ENCODE measurements at regions not wholly inside any gene's neighbourhood (a gene's known extent, or its start where the extent isn't known, plus 50 kb on each side); places are given as distances from the start of the nearest gene placed in this dataset.

GRCh38 chr11:41527530-41527929 is 68.1 kb upstream of the LRRC4C start:
- Histone ChIP-seq H3K79me2 (ENCODE audit: control insufficient read depth, insufficient read depth, low read length) (no peaks in the 10 kb centered on the region), H3K4me3 (replicated peaks in 1 of 4; ENCODE audit: control extremely low read depth in 1 of 4, insufficient read depth in 1 of 4, low read depth in 3 of 4, low read length in 4 of 4) (no peak overlapping the region), H3K4me1 (ENCODE audit: control insufficient read depth, extremely low read depth, insufficient read depth, low read length) (no peaks in the 10 kb centered on the region), H2AFZ (ENCODE audit: low read length) (no peak overlapping the region), H3K4me2 (ENCODE audit: extremely low read depth, insufficient read depth, low read length) (no peak overlapping the region), H3K27me3 (ENCODE audit: control insufficient read depth, insufficient read depth, low read length) (no peaks in the 10 kb centered on the region), H3K27ac (ENCODE audit: insufficient read depth, low read length) (no peak overlapping the region), H4K20me1 (ENCODE audit: control insufficient read depth, extremely low read depth, insufficient read depth, low read length) (no peaks in the 10 kb centered on the region), H3K36me3 (ENCODE audit: control insufficient read depth, insufficient read depth, low read length) (no peaks in the 10 kb centered on the region), H3K9ac (ENCODE audit: insufficient read depth, low read length) (no peak overlapping the region), H3K9me3 (ENCODE audit: control insufficient read depth, insufficient read depth, low read depth, low read length) (no peaks in the 10 kb centered on the region)
- DNase-seq (ENCODE audit: low read depth in 2 of 2), result no peak
- no peak for TF ChIP-seq EZH2 (IDR thresholded peaks at IDR 0.05; ENCODE audit: low read length, missing control alignments)
- no peak for TF ChIP-seq CTCF (conservative IDR thresholded peaks at IDR 0.05 in 1 of 2, IDR thresholded peaks at IDR 0.05 in 1 of 2; ENCODE audit: low read depth in 1 of 2, low read length in 2 of 2)

- DNase-seq (ENCODE audit: low read depth in 2 of 2), result no peak
- no peaks in the 10 kb centered on the region for H3K36me3 ChIP-seq (ENCODE audit: control insufficient read depth, insufficient read depth, low read length)
- no peak overlapping the region for H3K27ac ChIP-seq (ENCODE audit: insufficient read depth, low read length)
- H3K9ac ChIP-seq (ENCODE audit: insufficient read depth, low read length), result no peak overlapping the region
- H3K4me2 ChIP-seq (ENCODE audit: extremely low read depth, insufficient read depth, low read length), result no peak overlapping the region
- TF ChIP-seq EZH2 (IDR thresholded peaks at IDR 0.05; ENCODE audit: low read length, missing control alignments) (no peak), CTCF (conservative IDR thresholded peaks at IDR 0.05 in 1 of 2, IDR thresholded peaks at IDR 0.05 in 1 of 2; ENCODE audit: low read depth in 1 of 2, low read length in 2 of 2) (no peak)
- H4K20me1 ChIP-seq (ENCODE audit: control insufficient read depth, extremely low read depth, insufficient read depth, low read length), result no peaks in the 10 kb centered on the region
- no peak overlapping the region for H3K4me3 ChIP-seq (replicated peaks in 1 of 4; ENCODE audit: control extremely low read depth in 1 of 4, insufficient read depth in 1 of 4, low read depth in 3 of 4, low read length in 4 of 4)
- H3K79me2 ChIP-seq (ENCODE audit: control insufficient read depth, insufficient read depth, low read length), result no peaks in the 10 kb centered on the region
- H2AFZ ChIP-seq (ENCODE audit: low read length), result no peak overlapping the region
- H3K27me3 ChIP-seq (ENCODE audit: control insufficient read depth, insufficient read depth, low read length), result no peaks in the 10 kb centered on the region
- H3K9me3 ChIP-seq (ENCODE audit: control insufficient read depth, insufficient read depth, low read depth, low read length), result no peaks in the 10 kb centered on the region
- H3K4me1 ChIP-seq (ENCODE audit: control insufficient read depth, extremely low read depth, insufficient read depth, low read length), result no peaks in the 10 kb centered on the region
These were observed 73.0 kb upstream of the LRRC4C start for GRCh38 chr11:41532413-41532812.

- no peak overlapping the region for H3K4me2 ChIP-seq (ENCODE audit: extremely low read depth, insufficient read depth, low read length)
- DNase-seq (ENCODE audit: low read depth in 2 of 2), result no peak
These were observed 74.3 kb upstream of the LRRC4C start for GRCh38 chr11:41533761-41534160.

More at GRCh38 chr11:41533761-41534160, 74.3 kb upstream of the LRRC4C start:
- TF ChIP-seq CTCF (conservative IDR thresholded peaks at IDR 0.05 in 1 of 2, IDR thresholded peaks at IDR 0.05 in 1 of 2; ENCODE audit: low read depth in 1 of 2, low read length in 2 of 2), result no peak
- no peak for TF ChIP-seq EZH2 (IDR thresholded peaks at IDR 0.05; ENCODE audit: low read length, missing control alignments)
- Histone ChIP-seq H3K27me3 (ENCODE audit: control insufficient read depth, insufficient read depth, low read length) (no peaks in the 10 kb centered on the region), H3K79me2 (ENCODE audit: control insufficient read depth, insufficient read depth, low read length) (no peaks in the 10 kb centered on the region), H3K9ac (ENCODE audit: insufficient read depth, low read length) (no peak overlapping the region), H4K20me1 (ENCODE audit: control insufficient read depth, extremely low read depth, insufficient read depth, low read length) (no peaks in the 10 kb centered on the region), H3K4me3 (replicated peaks in 1 of 4; ENCODE audit: control extremely low read depth in 1 of 4, insufficient read depth in 1 of 4, low read depth in 3 of 4, low read length in 4 of 4) (no peak overlapping the region), H2AFZ (ENCODE audit: low read length) (no peak overlapping the region), H3K27ac (ENCODE audit: insufficient read depth, low read length) (no peak overlapping the region), H3K9me3 (ENCODE audit: control insufficient read depth, insufficient read depth, low read depth, low read length) (no peaks in the 10 kb centered on the region), H3K4me1 (ENCODE audit: control insufficient read depth, extremely low read depth, insufficient read depth, low read length) (no peaks in the 10 kb centered on the region), H3K36me3 (ENCODE audit: control insufficient read depth, insufficient read depth, low read length) (no peaks in the 10 kb centered on the region)
